ENCODE measurements at regions not wholly inside any gene's neighbourhood (a gene's known extent, or its start where the extent isn't known, plus 50 kb on each side); places are given as distances from the start of the nearest gene placed in this dataset.

- Histone ChIP-seq H3K4me1 (ENCODE audit: low read length) (no peaks in the 10 kb centered on the region), H3K79me2 (ENCODE audit: low read length) (no peaks in the 10 kb centered on the region), H3K4me3 (ENCODE audit: low read length) (no peak overlapping the region), H3K9me3 (ENCODE audit: insufficient read depth, low read length) (no peaks in the 10 kb centered on the region), H3K27me3 (ENCODE audit: low read depth, low read length) (peaks cover 17% of the 10 kb centered on the region; the same call in 1 of the 2 replicates), H3K9ac (ENCODE audit: low read length) (no peak overlapping the region), H2AFZ (ENCODE audit: low read depth, low read length) (no peak overlapping the region), H3K27ac (ENCODE audit: low read length) (no peak overlapping the region), H3K4me2 (ENCODE audit: low read length) (no peak overlapping the region), H4K20me1 (ENCODE audit: insufficient read depth, low read length) (no peaks in the 10 kb centered on the region), H3K36me3 (replicated peaks; ENCODE audit: low read depth, low read length) (no peaks in the 10 kb centered on the region)
- TF ChIP-seq CTCF (IDR thresholded peaks at IDR 0.05; ENCODE audit: low read depth, low read length) (no peak), EZH2phosphoT487 (IDR thresholded peaks at IDR 0.05; ENCODE audit: low read depth) (no peak)
Measured at GRCh38 chr1:199815947-199816346, 211.6 kb upstream of the NR5A2 start.

- Histone ChIP-seq H3K36me3 (replicated peaks; ENCODE audit: low read depth, low read length) (no peaks in the 10 kb centered on the region), H3K4me1 (ENCODE audit: low read length) (no peaks in the 10 kb centered on the region), H2AFZ (ENCODE audit: low read depth, low read length) (no peak overlapping the region), H3K27ac (ENCODE audit: low read length) (no peak overlapping the region), H3K9ac (ENCODE audit: low read length) (no peak overlapping the region), H3K27me3 (ENCODE audit: low read depth, low read length) (peaks cover 20% of the 10 kb centered on the region; the same call in 1 of the 2 replicates), H3K79me2 (ENCODE audit: low read length) (no peaks in the 10 kb centered on the region), H3K4me2 (ENCODE audit: low read length) (no peak overlapping the region), H4K20me1 (ENCODE audit: insufficient read depth, low read length) (no peaks in the 10 kb centered on the region), H3K9me3 (ENCODE audit: insufficient read depth, low read length) (no peaks in the 10 kb centered on the region), H3K4me3 (ENCODE audit: low read length) (no peak overlapping the region)
- TF ChIP-seq CTCF (IDR thresholded peaks at IDR 0.05; ENCODE audit: low read depth, low read length) (no peak), EZH2phosphoT487 (IDR thresholded peaks at IDR 0.05; ENCODE audit: low read depth) (no peak)
Measured at GRCh38 chr1:199817266-199817665, 210.2 kb upstream of the NR5A2 start.

- H3K4me3 ChIP-seq (ENCODE audit: low read length) = no peak overlapping the region
- no peak overlapping the region for H2AFZ ChIP-seq (ENCODE audit: low read depth, low read length)
- no peak overlapping the region for H3K27ac ChIP-seq (ENCODE audit: low read length)
- no peak overlapping the region for H3K9ac ChIP-seq (ENCODE audit: low read length)
- no peak for TF ChIP-seq EZH2phosphoT487 (IDR thresholded peaks at IDR 0.05; ENCODE audit: low read depth)
- no peak for TF ChIP-seq CTCF (IDR thresholded peaks at IDR 0.05; ENCODE audit: low read depth, low read length)
- H3K4me1 ChIP-seq (ENCODE audit: low read length) = no peaks in the 10 kb centered on the region
- no peaks in the 10 kb centered on the region for H4K20me1 ChIP-seq (ENCODE audit: insufficient read depth, low read length)
- H3K9me3 ChIP-seq (ENCODE audit: insufficient read depth, low read length) = no peaks in the 10 kb centered on the region
- no peaks in the 10 kb centered on the region for H3K79me2 ChIP-seq (ENCODE audit: low read length)
- H3K27me3 ChIP-seq (ENCODE audit: low read depth, low read length) = peaks cover 25% of the 10 kb centered on the region; the same call in 1 of the 2 replicates
- no peak overlapping the region for H3K4me2 ChIP-seq (ENCODE audit: low read length)
- H3K36me3 ChIP-seq (replicated peaks; ENCODE audit: low read depth, low read length) = no peaks in the 10 kb centered on the region
Measured at GRCh38 chr1:199821029-199821779, 206.3 kb upstream of the NR5A2 start.

- Histone ChIP-seq H2AFZ (ENCODE audit: low read depth, low read length) (no peak overlapping the region), H3K79me2 (ENCODE audit: low read length) (no peaks in the 10 kb centered on the region)
Measured at GRCh38 chr1:199832451-199832850, 195.1 kb upstream of the NR5A2 start.

More at GRCh38 chr1:199832451-199832850, 195.1 kb upstream of the NR5A2 start:
- Histone ChIP-seq H3K4me2 (ENCODE audit: low read length) (no peak overlapping the region), H3K9me3 (ENCODE audit: insufficient read depth, low read length) (no peaks in the 10 kb centered on the region), H3K4me3 (ENCODE audit: low read length) (no peak overlapping the region), H3K27ac (ENCODE audit: low read length) (no peak overlapping the region), H4K20me1 (ENCODE audit: insufficient read depth, low read length) (no peaks in the 10 kb centered on the region), H3K4me1 (ENCODE audit: low read length) (no peaks in the 10 kb centered on the region), H3K27me3 (ENCODE audit: low read depth, low read length) (peaks cover 8% of the 10 kb centered on the region; the same call in 1 of the 2 replicates), H3K9ac (ENCODE audit: low read length) (no peak overlapping the region), H3K36me3 (replicated peaks; ENCODE audit: low read depth, low read length) (no peaks in the 10 kb centered on the region)
- no peak for TF ChIP-seq EZH2phosphoT487 (IDR thresholded peaks at IDR 0.05; ENCODE audit: low read depth)
- no peak for TF ChIP-seq CTCF (IDR thresholded peaks at IDR 0.05; ENCODE audit: low read depth, low read length)

Measured in OCI-LY3 (cell line).